Endothelial cell of umbilical vein (primary cell): ENCODE measurements at regions not wholly inside any gene's neighbourhood (a gene's known extent, or its start where the extent isn't known, plus 50 kb on each side); places are given as distances from the start of the nearest gene placed in this dataset.

Experiments used
- BruUV-seq: library from RNA; stranded (reverse); fragments of 400-500 nt; replicated peaks from 2 replicates; lab custom pipeline; 2021; lab: Mats Ljungman, UMichigan
- CTCF ChIA-PET: fragments of 300-600, 350-600 bp; sonication (Branson Sonifier 250); formaldehyde crosslinking; loops from one replicate; lab custom pipeline; 2021; ENCODE audit warnings: antibody characterized with exemption, inconsistent platforms; lab: Charles Lee
- POLR2A ChIA-PET: fragments of 300-600, 350-600 bp; sonication (Branson Sonifier 250); formaldehyde crosslinking; loops from one replicate; lab custom pipeline; 2021; ENCODE audit warnings: antibody characterized with exemption, inconsistent platforms; lab: Charles Lee
- DNase-seq: peaks from one replicate; pipeline ENCODE4 v3.0.0-alpha.2; 2011; ENCODE audit warnings: low read depth, low spot score
- FAIRE-seq: peaks from 2 replicates; lab custom pipeline; 2011; peaks lifted over from hg19 to GRCh38; lab: Jason Lieb, UNC
- H2AFZ ChIP-seq: 2 replicates; pipeline ENCODE4 v1.6.0; 2012; ENCODE audit warnings: low read depth, low read length, control low read depth, inconsistent platforms
- H3K27ac ChIP-seq: 2 replicates; pipeline ENCODE4 v1.5.1; 2011; ENCODE audit warnings: low read depth, mild to moderate bottlenecking, control low read depth, low read length, moderate library complexity; ENCODE audit not compliant: insufficient read depth
- H3K27me3 ChIP-seq, 2 experiments: 2 replicates each; pipeline versions ENCODE4 v1.6.0 to v1.6.1; 2011; ENCODE audit warnings: low read length in 2 of 2, mixed read lengths in 1 of 2; ENCODE audit not compliant: control insufficient read depth in 2 of 2, insufficient read depth in 2 of 2
- H3K36me3 ChIP-seq, 2 experiments: 2 replicates in 1 of 2; 3 replicates in 1 of 2; pipeline ENCODE4 v1.5.1; 2011; ENCODE audit warnings: low read length in 2 of 2, mild to moderate bottlenecking in 1 of 2, moderate library complexity in 1 of 2; ENCODE audit not compliant: control insufficient read depth in 2 of 2, insufficient read depth in 2 of 2; ENCODE audit errors: extremely low read depth in 1 of 2
- H3K4me1 ChIP-seq: 3 replicates; pipeline ENCODE4 v1.5.1; 2011; ENCODE audit warnings: mild to moderate bottlenecking, low read length; ENCODE audit not compliant: control insufficient read depth, insufficient read depth; ENCODE audit errors: extremely low read depth
- H3K4me2 ChIP-seq: 2 replicates; pipeline ENCODE4 v1.6.1; 2011; ENCODE audit warnings: low read length, control low read depth, mixed read lengths; ENCODE audit not compliant: insufficient read depth
- H3K4me3 ChIP-seq, 3 experiments: fragments of 200-600 bp in 1 of 3; sonication (generic), shearing (Covaris generic) in 1 of 3; replicated peaks in 1 of 3; 2 replicates each; pipeline ENCODE4 v1.5.1; 2011 to 2016; ENCODE audit warnings: control low read depth in 3 of 3, low read length in 3 of 3, mild to moderate bottlenecking in 2 of 3, inconsistent platforms in 1 of 3, low read depth in 1 of 3, moderate library complexity in 1 of 3; ENCODE audit not compliant: insufficient read depth in 1 of 3
- H3K79me2 ChIP-seq: 2 replicates; pipeline ENCODE4 v1.6.0; 2012; ENCODE audit warnings: low read length, inconsistent platforms; ENCODE audit not compliant: control insufficient read depth, insufficient read depth
- H3K9ac ChIP-seq: replicated peaks from 2 replicates; pipeline ENCODE3; 2011; ENCODE audit warnings: low read length, control low read depth; ENCODE audit not compliant: insufficient read depth; ENCODE audit errors: extremely low read depth
- H3K9me1 ChIP-seq: replicated peaks from 3 replicates; pipeline ENCODE4 v1.6.0; 2011; ENCODE audit warnings: mild to moderate bottlenecking, low read length; ENCODE audit not compliant: control insufficient read depth, insufficient read depth; ENCODE audit errors: extremely low read depth
- H3K9me3 ChIP-seq: replicated peaks from 2 replicates; pipeline ENCODE4 v1.5.1; 2012; ENCODE audit warnings: low read length, inconsistent platforms; ENCODE audit not compliant: control insufficient read depth, insufficient read depth
- H4K20me1 ChIP-seq: replicated peaks from 2 replicates; pipeline ENCODE3; 2011; ENCODE audit warnings: mild to moderate bottlenecking, low read length; ENCODE audit not compliant: control insufficient read depth, insufficient read depth; ENCODE audit errors: extremely low read depth
- EZH2 ChIP-seq: IDR thresholded peaks from 2 replicates; pipeline ENCODE4 v1.6.1; 2012; ENCODE audit warnings: borderline replicate concordance, low read depth, mild to moderate bottlenecking, moderate library complexity, low read length, inconsistent platforms; ENCODE audit not compliant: severe bottlenecking
- FOS ChIP-seq: IDR thresholded peaks from 2 replicates; pipeline ENCODE4 v1.6.1; 2011; ENCODE audit warnings: mild to moderate bottlenecking, low read length, moderate library complexity, borderline replicate concordance; ENCODE audit not compliant: insufficient read depth
- GATA2 ChIP-seq: IDR thresholded peaks from 2 replicates; pipeline ENCODE4 v1.7.0; 2011; ENCODE audit warnings: low read depth, mild to moderate bottlenecking, moderate library complexity, mixed read lengths, low read length; ENCODE audit not compliant: insufficient read length, insufficient read depth
- JUN ChIP-seq: IDR thresholded peaks from 2 replicates; pipeline ENCODE4 v1.6.1; 2011; ENCODE audit warnings: borderline replicate concordance, low read depth; ENCODE audit not compliant: insufficient read length, insufficient read depth
- MYC ChIP-seq: IDR thresholded peaks from one replicate; pipeline ENCODE4 v1.6.1; 2011; ENCODE audit warnings: mild to moderate bottlenecking, low read depth, low read length
- POLR2A ChIP-seq: IDR thresholded peaks from 2 replicates; pipeline ENCODE4 v1.6.1; 2012; ENCODE audit warnings: low read depth, mild to moderate bottlenecking, control low read depth, low read length
- POLR2AphosphoS5 ChIP-seq: IDR thresholded peaks from 2 replicates; pipeline ENCODE4 v1.6.1; 2012; ENCODE audit warnings: low read depth, mild to moderate bottlenecking, control low read depth, low read length, moderate library complexity; ENCODE audit not compliant: insufficient read depth
- dilution Hi-C: fragments of 300-500 bp; cut with MboI; formaldehyde crosslinking; loops from one replicate; pipeline ENCODE4 v1.15.0; 2019; ENCODE audit warnings: low sequenced_read_pairs; ENCODE audit not compliant: extremely low pct_ligation_motif_present
- intact Hi-C: fragments of 100-400 bp; cut with micrococcal nuclease; formaldehyde crosslinking; loops from one replicate; pipeline ENCODE4 v1.10.0; 2022
- TF ChIP-seq, protein P1 (sequence below): IDR thresholded peaks from 2 replicates; pipeline ENCODE4 v1.6.1; 2011; ENCODE audit not compliant: insufficient read depth, insufficient read length
- TF ChIP-seq, protein P2 (sequence below), 2 donors: IDR thresholded peaks; 1 replicate in 1 of 2; 2 replicates in 1 of 2; pipeline ENCODE4 v1.5.1; 2011; ENCODE audit warnings: low read length in 2 of 2, mild to moderate bottlenecking in 2 of 2, moderate library complexity in 2 of 2, control low read depth in 1 of 2, inconsistent platforms in 1 of 2, low read depth in 1 of 2; ENCODE audit not compliant: insufficient read depth in 1 of 2; ENCODE audit errors: extremely low read depth in 1 of 2

DNA sequence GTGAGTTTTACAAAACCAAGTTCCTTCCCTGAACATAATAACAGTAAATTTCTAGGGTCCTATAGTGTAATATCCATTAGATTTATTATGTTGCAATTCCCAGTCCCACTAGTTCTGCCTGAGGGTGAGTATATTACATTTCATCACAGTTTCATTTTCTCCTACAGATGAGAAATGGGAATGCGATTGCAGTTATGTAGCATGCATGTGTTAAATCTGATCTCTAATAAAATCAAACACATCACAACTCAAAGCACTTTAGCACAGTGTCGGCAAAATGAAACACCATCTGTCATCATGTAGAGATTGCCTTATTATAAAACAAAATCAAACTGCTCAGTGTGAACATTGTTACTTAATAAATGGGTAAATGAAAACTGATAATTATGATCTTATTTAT lies 180.5 kb upstream of the TOX3 start:
- H3K4me1 ChIP-seq: no peaks in the 10 kb centered on the region
- no peaks in the 10 kb centered on the region for H3K9me1 ChIP-seq
- H3K9ac ChIP-seq: no peak overlapping the region
- CTCF ChIA-PET: no interaction called here
- dilution Hi-C loops: no loop called here
- no peaks in the 10 kb centered on the region for H3K36me3 ChIP-seq
- H3K9me3 ChIP-seq: no peaks in the 10 kb centered on the region
- no peak for FAIRE-seq
- H3K4me3 ChIP-seq: no peak overlapping the region
- TF ChIP-seq, protein P1, sequence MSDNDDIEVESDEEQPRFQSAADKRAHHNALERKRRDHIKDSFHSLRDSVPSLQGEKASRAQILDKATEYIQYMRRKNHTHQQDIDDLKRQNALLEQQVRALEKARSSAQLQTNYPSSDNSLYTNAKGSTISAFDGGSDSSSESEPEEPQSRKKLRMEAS: no peak
- TF ChIP-seq GATA2: no peak
- no peak for TF ChIP-seq FOS
- no peak for TF ChIP-seq MYC
- TF ChIP-seq EZH2: no peak
- TF ChIP-seq JUN: no peak
- TF ChIP-seq POLR2AphosphoS5: no peak
- TF ChIP-seq, protein P2, sequence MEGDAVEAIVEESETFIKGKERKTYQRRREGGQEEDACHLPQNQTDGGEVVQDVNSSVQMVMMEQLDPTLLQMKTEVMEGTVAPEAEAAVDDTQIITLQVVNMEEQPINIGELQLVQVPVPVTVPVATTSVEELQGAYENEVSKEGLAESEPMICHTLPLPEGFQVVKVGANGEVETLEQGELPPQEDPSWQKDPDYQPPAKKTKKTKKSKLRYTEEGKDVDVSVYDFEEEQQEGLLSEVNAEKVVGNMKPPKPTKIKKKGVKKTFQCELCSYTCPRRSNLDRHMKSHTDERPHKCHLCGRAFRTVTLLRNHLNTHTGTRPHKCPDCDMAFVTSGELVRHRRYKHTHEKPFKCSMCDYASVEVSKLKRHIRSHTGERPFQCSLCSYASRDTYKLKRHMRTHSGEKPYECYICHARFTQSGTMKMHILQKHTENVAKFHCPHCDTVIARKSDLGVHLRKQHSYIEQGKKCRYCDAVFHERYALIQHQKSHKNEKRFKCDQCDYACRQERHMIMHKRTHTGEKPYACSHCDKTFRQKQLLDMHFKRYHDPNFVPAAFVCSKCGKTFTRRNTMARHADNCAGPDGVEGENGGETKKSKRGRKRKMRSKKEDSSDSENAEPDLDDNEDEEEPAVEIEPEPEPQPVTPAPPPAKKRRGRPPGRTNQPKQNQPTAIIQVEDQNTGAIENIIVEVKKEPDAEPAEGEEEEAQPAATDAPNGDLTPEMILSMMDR (IDR thresholded peaks at IDR 0.05; ENCODE audit: extremely low read depth in 1 of 2, insufficient read depth in 1 of 2, low read depth in 1 of 2, low read length in 2 of 2): no peak
- no peak for TF ChIP-seq POLR2A
- H3K4me2 ChIP-seq: no peak overlapping the region
- intact Hi-C loops: no loop called here
- POLR2A ChIA-PET: no interaction called here
- no peaks in the 10 kb centered on the region for H3K79me2 ChIP-seq
- H3K27me3 ChIP-seq: no peaks in the 10 kb centered on the region
- H4K20me1 ChIP-seq: no peaks in the 10 kb centered on the region
- H3K27ac ChIP-seq: no peak overlapping the region
- no peak overlapping the region for H2AFZ ChIP-seq
- no TSS peak for BruUV-seq
- DNase-seq: no peak
